K562 (cell line): ENCODE measurements at regions not wholly inside any gene's neighbourhood (a gene's known extent, or its start where the extent isn't known, plus 50 kb on each side); places are given as distances from the start of the nearest gene placed in this dataset.

Source experiments
- ATAC-seq: fragments of 200-7000 bp; cut with Tn5 transposase; 3 replicates; pipeline ENCODE4 v1.9.1; 2020; ENCODE audit warnings: moderate library complexity
- BruUV-seq: library from RNA; stranded (reverse); fragments of 400-500 nt; replicated peaks from 2 replicates; lab custom pipeline; 2021; lab: Mats Ljungman, UMichigan
- CTCF ChIA-PET: fragments of 300-600 bp; formaldehyde crosslinking; extraction: SDS; loops from one replicate; lab custom pipeline; 2021; ENCODE audit warnings: low intra/inter-chr PET ratio; lab: Yijun Ruan, JAX
- POLR2A ChIA-PET: fragments of 300-600, 350-650 bp; sonication (Branson Sonifier 250); formaldehyde crosslinking; extraction: SDS; loops from one replicate; lab custom pipeline; 2021; ENCODE audit warnings: antibody characterized with exemption, inconsistent platforms; lab: Yijun Ruan, JAX
- DNase-seq, 4 experiments: peaks; one replicate each; pipeline versions ENCODE4 v3.0.0 to v3.0.0-alpha.2; 2011 to 2018; ENCODE audit warnings: low spot score in 3 of 4, mixed read lengths in 3 of 4; ENCODE audit errors: extremely low read depth in 1 of 4
- FAIRE-seq: peaks from 2 replicates; lab custom pipeline; 2011; peaks lifted over from hg19 to GRCh38; lab: Jason Lieb, UNC
- H2AFZ ChIP-seq: 2 replicates; pipeline ENCODE4 v1.6.0; 2011; ENCODE audit warnings: low read depth, low read length, control low read depth, inconsistent platforms
- H3K27ac ChIP-seq: fragments of 200-600 bp; 3 replicates; pipeline ENCODE4 v1.8.0; 2011; ENCODE audit warnings: low read depth, mild to moderate bottlenecking, control low read depth, inconsistent platforms, low read length, moderate library complexity, mixed read lengths; ENCODE audit errors: extremely low read depth
- H3K27me3 ChIP-seq, 2 experiments: fragments of 300-600 bp in 1 of 2; 2 replicates in 1 of 2; 3 replicates in 1 of 2; pipeline versions ENCODE4 v1.6.0 to v1.8.0; 2011; ENCODE audit warnings: inconsistent platforms in 2 of 2, low read length in 2 of 2, mild to moderate bottlenecking in 1 of 2, mixed read lengths in 1 of 2, moderate library complexity in 1 of 2; ENCODE audit not compliant: control insufficient read depth in 2 of 2, insufficient read depth in 2 of 2
- H3K36me3 ChIP-seq: fragments of 300-600 bp; 3 replicates; pipeline ENCODE4 v1.8.0; 2011; ENCODE audit warnings: mild to moderate bottlenecking, low read length, inconsistent platforms; ENCODE audit not compliant: control insufficient read depth, insufficient read depth
- H3K4me1 ChIP-seq, 2 experiments: fragments of 200-600 bp in 1 of 2; replicated peaks in 1 of 2; 2 replicates in 1 of 2; 3 replicates in 1 of 2; pipeline versions ENCODE4 v1.5.1 to v1.8.0; 2011; ENCODE audit warnings: inconsistent platforms in 2 of 2, low read length in 2 of 2, mild to moderate bottlenecking in 1 of 2, mixed read lengths in 1 of 2, moderate library complexity in 1 of 2; ENCODE audit not compliant: control insufficient read depth in 2 of 2, insufficient read depth in 2 of 2
- H3K4me2 ChIP-seq: 2 replicates; pipeline ENCODE4 v1.6.1; 2011; ENCODE audit warnings: low read length, control low read depth, inconsistent platforms, mixed read lengths; ENCODE audit not compliant: insufficient read depth
- H3K4me3 ChIP-seq: fragments of 200-600 bp; sonication (generic), shearing (Covaris generic); 2 replicates; pipeline ENCODE4 v1.5.1; 2016; ENCODE audit warnings: control low read depth, inconsistent platforms
- H3K79me2 ChIP-seq: fragments of 200-600 bp; 3 replicates; pipeline ENCODE4 v1.8.0; 2011; ENCODE audit warnings: low read length, inconsistent platforms; ENCODE audit not compliant: control insufficient read depth, insufficient read depth
- H3K9ac ChIP-seq, 2 experiments: 2 replicates each; pipeline versions ENCODE4 v1.6.0 to v1.6.1; 2011; ENCODE audit warnings: low read depth in 2 of 2, low read length in 2 of 2, control low read depth in 1 of 2, inconsistent platforms in 1 of 2, mild to moderate bottlenecking in 1 of 2, mixed read lengths in 1 of 2; ENCODE audit not compliant: insufficient read depth in 1 of 2
- H3K9me1 ChIP-seq: one replicate; pipeline ENCODE4 v1.6.0; 2011; ENCODE audit warnings: inconsistent platforms, mild to moderate bottlenecking, low read length, moderate library complexity; ENCODE audit not compliant: control insufficient read depth, insufficient read depth
- H3K9me3 ChIP-seq: replicated peaks from 2 replicates; pipeline ENCODE4 v1.5.1; 2011; ENCODE audit warnings: low read depth, low read length, inconsistent platforms; ENCODE audit not compliant: control insufficient read depth, insufficient read depth
- H4K20me1 ChIP-seq: replicated peaks from 2 replicates; pipeline ENCODE4 v1.6.1; 2011; ENCODE audit warnings: low read length, inconsistent platforms, mixed read lengths; ENCODE audit not compliant: control insufficient read depth, insufficient read depth
- WGBS: fragments of 100-300 bp; shearing (Covaris generic); methylation state at CpG from one replicate; pipeline ENCODE4 v1.1.6; 2016; ENCODE audit warnings: low coverage, mixed read lengths; ENCODE audit not compliant: insufficient coverage; ENCODE audit errors: missing lambda C conversion rate; 5-methylcytosine and 5-hydroxymethylcytosine counted together
- in situ Hi-C: fragments of 300-500 bp; cut with MboI; formaldehyde crosslinking; loops from 4 replicates; pipeline ENCODE4 v1.15.0; 2018; ENCODE audit warnings: inconsistent platforms, mixed read lengths
- intact Hi-C: fragments of 100-400 bp; cut with micrococcal nuclease; formaldehyde crosslinking; loops from 2 replicates; pipeline ENCODE4 v1.14.2; 2022
- TF ChIP-seq, protein P1 (sequence below), 2 experiments: fragments of 450-650 bp in 1 of 2; sonication (generic) in 1 of 2; formaldehyde crosslinking in 1 of 2; IDR thresholded peaks; 2 replicates each; pipeline versions ENCODE4 v1.7.1 to v1.9.0; 2016 to 2022; ENCODE audit warnings: inconsistent platforms in 1 of 2, mild to moderate bottlenecking in 1 of 2, missing genetic modification reagents in 1 of 2

DNA sequence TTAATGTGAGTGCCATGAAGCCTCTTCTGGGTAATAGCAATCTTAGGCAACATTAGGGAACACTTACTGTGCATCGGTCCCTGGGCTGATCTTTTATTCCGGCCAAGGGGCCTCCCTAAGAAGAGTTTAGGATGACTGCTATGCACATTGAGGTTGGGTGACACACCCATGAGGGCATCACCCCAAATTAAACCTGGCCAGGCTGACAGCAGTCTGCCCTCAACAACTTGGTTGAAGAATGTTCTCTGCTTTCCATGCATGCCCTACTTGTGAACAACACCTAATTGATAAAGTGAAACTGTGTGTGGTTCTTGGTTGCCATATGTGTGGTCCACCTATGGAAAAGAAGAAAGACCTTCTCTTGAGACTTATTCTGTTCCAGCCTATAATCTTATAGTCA is 1098.0 kb downstream of the BCL11B start:
- no peaks in the 10 kb centered on the region for H3K9me1 ChIP-seq
- no peak overlapping the region for H3K27ac ChIP-seq
- 0% methylated on average over 2 of the region's 2 CpGs for WGBS
- no peak overlapping the region for H2AFZ ChIP-seq
- H3K4me1 ChIP-seq, result no peaks in the 10 kb centered on the region
- in situ Hi-C loops, result no loop called here
- FAIRE-seq, result no peak
- TF ChIP-seq, protein P1, sequence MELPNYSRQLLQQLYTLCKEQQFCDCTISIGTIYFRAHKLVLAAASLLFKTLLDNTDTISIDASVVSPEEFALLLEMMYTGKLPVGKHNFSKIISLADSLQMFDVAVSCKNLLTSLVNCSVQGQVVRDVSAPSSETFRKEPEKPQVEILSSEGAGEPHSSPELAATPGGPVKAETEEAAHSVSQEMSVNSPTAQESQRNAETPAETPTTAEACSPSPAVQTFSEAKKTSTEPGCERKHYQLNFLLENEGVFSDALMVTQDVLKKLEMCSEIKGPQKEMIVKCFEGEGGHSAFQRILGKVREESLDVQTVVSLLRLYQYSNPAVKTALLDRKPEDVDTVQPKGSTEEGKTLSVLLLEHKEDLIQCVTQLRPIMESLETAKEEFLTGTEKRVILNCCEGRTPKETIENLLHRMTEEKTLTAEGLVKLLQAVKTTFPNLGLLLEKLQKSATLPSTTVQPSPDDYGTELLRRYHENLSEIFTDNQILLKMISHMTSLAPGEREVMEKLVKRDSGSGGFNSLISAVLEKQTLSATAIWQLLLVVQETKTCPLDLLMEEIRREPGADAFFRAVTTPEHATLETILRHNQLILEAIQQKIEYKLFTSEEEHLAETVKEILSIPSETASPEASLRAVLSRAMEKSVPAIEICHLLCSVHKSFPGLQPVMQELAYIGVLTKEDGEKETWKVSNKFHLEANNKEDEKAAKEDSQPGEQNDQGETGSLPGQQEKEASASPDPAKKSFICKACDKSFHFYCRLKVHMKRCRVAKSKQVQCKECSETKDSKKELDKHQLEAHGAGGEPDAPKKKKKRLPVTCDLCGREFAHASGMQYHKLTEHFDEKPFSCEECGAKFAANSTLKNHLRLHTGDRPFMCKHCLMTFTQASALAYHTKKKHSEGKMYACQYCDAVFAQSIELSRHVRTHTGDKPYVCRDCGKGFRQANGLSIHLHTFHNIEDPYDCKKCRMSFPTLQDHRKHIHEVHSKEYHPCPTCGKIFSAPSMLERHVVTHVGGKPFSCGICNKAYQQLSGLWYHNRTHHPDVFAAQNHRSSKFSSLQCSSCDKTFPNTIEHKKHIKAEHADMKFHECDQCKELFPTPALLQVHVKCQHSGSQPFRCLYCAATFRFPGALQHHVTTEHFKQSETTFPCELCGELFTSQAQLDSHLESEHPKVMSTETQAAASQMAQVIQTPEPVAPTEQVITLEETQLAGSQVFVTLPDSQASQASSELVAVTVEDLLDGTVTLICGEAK (IDR thresholded peaks at IDR 0.05), result no peak
- TF ChIP-seq, protein P1 (CRISPR knock-in tag; IDR thresholded peaks at IDR 0.05), result no peak
- no peaks in the 10 kb centered on the region for H4K20me1 ChIP-seq
- H3K4me2 ChIP-seq, result no peak overlapping the region
- no peak for DNase-seq
- no TSS peak for BruUV-seq
- no peak overlapping the region for H3K9ac ChIP-seq
- no peaks in the 10 kb centered on the region for H3K9me3 ChIP-seq
- H3K79me2 ChIP-seq, result no peaks in the 10 kb centered on the region
- intact Hi-C loops, result no loop called here
- no peaks in the 10 kb centered on the region for H3K27me3 ChIP-seq
- H3K4me3 ChIP-seq, result no peak overlapping the region
- ChIA-PET CTCF (no interaction called here), POLR2A (no interaction called here)
- no peak for ATAC-seq
- H3K36me3 ChIP-seq, result no peaks in the 10 kb centered on the region
